Fibroblast of peridontal ligament (primary cell): ENCODE measurements at regions not wholly inside any gene's neighbourhood (a gene's known extent, or its start where the extent isn't known, plus 50 kb on each side); places are given as distances from the start of the nearest gene placed in this dataset.

Source experiments
- DNase-seq: peaks from one replicate; pipeline ENCODE4 v3.0.0-alpha.2; 2010; ENCODE audit errors: extremely low read depth

GRCh38 chr7:139159900-139160675 lies 50.6 kb upstream of the ZC3HAV1 start:
- DNase-seq: no peak

DNA sequence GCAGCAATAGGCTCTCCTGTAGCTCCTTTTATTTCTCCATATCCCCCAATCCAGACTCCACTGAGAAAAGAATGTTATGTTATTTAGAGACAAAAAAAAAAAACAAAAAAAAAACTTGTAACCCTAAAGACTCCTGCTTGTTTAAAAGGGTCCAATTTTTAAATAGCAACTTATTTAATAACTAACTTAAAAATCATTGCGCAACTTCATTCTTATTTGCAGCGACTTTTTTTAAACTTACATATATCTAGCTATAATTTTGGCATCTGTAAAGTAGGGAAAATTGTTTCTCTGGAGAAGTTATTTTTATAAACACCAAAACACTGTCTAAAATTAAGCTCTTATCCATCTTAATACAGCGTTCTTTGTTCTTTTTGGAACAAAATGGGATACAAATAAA lies 59.0 kb upstream of the ZC3HAV1 start:
- no peak for DNase-seq

DNA sequence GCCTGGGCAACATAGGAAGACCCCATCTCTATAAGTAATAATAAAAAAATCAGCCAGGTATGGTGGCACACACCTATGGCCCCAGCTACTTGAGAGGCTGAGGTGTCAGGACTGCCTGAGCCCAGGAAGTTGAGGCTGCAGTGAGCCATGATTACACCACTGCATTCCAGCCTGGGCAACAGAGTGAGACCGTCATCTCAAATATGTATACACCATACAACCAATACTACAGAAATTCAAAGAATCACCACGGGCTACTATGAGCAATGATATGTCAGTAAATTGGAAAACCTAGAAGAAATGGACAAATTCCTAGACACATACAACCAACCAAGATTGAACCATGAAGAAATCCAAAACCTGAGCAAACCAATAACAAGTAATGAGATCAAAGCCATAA lies 60.3 kb upstream of the ZC3HAV1 start:
- DNase-seq: no peak

GRCh38 chr7:139172775-139173174 lies 58.3 kb upstream of the UBN2 start:
- no peak for DNase-seq

- no peak for DNase-seq
Measured at GRCh38 chr7:139177696-139178095, 53.3 kb upstream of the UBN2 start.

DNA sequence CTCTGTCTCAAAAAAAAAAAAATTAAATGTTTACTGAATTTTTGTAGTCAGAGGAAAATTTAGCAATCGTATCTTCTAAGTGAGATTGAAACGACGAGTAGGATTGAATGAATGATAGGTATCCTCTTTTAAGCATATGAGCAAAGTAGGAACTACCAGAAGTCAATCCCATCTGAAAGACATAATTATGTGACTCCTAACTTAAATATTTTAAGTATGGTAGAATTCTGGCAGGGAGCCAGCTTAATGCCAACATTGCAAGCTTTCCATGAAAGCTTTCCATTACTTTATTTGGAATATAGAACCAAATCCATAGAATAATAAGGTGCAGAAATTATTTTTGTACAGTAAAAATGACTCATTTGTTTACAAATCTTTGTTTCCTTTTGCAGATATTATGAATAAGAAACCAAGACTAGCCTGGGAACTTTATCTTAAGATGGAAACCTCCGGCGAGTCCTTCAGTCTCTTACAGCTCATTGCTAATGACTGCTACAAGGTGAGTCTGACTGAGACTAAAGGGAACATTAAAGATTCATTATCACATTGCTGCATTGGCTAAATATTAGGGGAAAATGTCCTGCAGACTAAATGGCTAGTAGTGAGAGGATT lies 50.2 kb upstream of the UBN2 start:
- DNase-seq: peak; percentile 16
